H1 (cell line): ENCODE measurements at regions not wholly inside any gene's neighbourhood (a gene's known extent, or its start where the extent isn't known, plus 50 kb on each side); places are given as distances from the start of the nearest gene placed in this dataset.

ENCODE experiments used
- CTCF ChIA-PET: fragments of 300-600 bp; sonication (Branson Sonifier 250); formaldehyde crosslinking; loops from one replicate; lab custom pipeline; 2021; ENCODE audit not compliant: partially characterized antibody; lab: Charles Lee
- POLR2A ChIA-PET: fragments of 300-600 bp; sonication (Branson Sonifier 250); formaldehyde crosslinking; loops from one replicate; lab custom pipeline; 2021; ENCODE audit warnings: inconsistent platforms; ENCODE audit not compliant: partially characterized antibody; lab: Charles Lee
- DNase-seq, 2 experiments: peaks; one replicate each; pipeline versions ENCODE4 v3.0.0 to v3.0.0-alpha.2; 2010 to 2022; ENCODE audit warnings: low spot score in 2 of 2, low read depth in 1 of 2, mixed read lengths in 1 of 2
- FAIRE-seq: peaks from 2 replicates; lab custom pipeline; 2011; peaks lifted over from hg19 to GRCh38; lab: Jason Lieb, UNC
- H2AFZ ChIP-seq: 2 replicates; pipeline ENCODE4 v1.8.1; 2012; ENCODE audit warnings: low read length, inconsistent platforms
- H2AK5ac ChIP-seq: 2 replicates; pipeline ENCODE4 v1.6.1; 2013; ENCODE audit warnings: low read depth, low read length
- H2BK120ac ChIP-seq: replicated peaks from 2 replicates; pipeline ENCODE3; 2013; ENCODE audit warnings: low read depth, low read length, inconsistent platforms
- H2BK12ac ChIP-seq: 2 replicates; pipeline ENCODE4 v1.6.1; 2013; ENCODE audit warnings: low read depth, low read length
- H2BK15ac ChIP-seq: 2 replicates; pipeline ENCODE4 v1.6.1; 2013; ENCODE audit warnings: low read length
- H2BK20ac ChIP-seq: 2 replicates; pipeline ENCODE4 v1.6.1; 2013; ENCODE audit warnings: low read length
- H2BK5ac ChIP-seq: 2 replicates; pipeline ENCODE4 v1.6.1; 2013; ENCODE audit warnings: low read depth, low read length
- H3K14ac ChIP-seq: 2 replicates; pipeline ENCODE4 v1.6.1; 2013; ENCODE audit warnings: inconsistent platforms; ENCODE audit not compliant: insufficient read length
- H3K18ac ChIP-seq: 2 replicates; pipeline ENCODE4 v1.6.1; 2013; ENCODE audit warnings: low read length; ENCODE audit errors: extremely low read depth
- H3K23ac ChIP-seq: 2 replicates; pipeline ENCODE4 v1.6.1; 2013; ENCODE audit warnings: inconsistent platforms; ENCODE audit not compliant: insufficient read length
- H3K23me2 ChIP-seq: 2 replicates; pipeline ENCODE4 v1.6.1; 2013; ENCODE audit warnings: low read depth, low read length
- H3K27ac ChIP-seq: 2 replicates; pipeline ENCODE4 v1.6.1; 2011; ENCODE audit warnings: low read depth, low read length, inconsistent platforms
- H3K27me3 ChIP-seq, 4 experiments: replicated peaks in 1 of 4; 1 replicate in 1 of 4; 2 replicates in 3 of 4; pipeline versions ENCODE4 v1.6.1 to v1.8.1; 2011 to 2013; ENCODE audit warnings: low read length in 3 of 4, mild to moderate bottlenecking in 3 of 4, inconsistent platforms in 2 of 4, mixed read lengths in 2 of 4, moderate library complexity in 1 of 4; ENCODE audit not compliant: control insufficient read depth in 3 of 4, insufficient read depth in 3 of 4; ENCODE audit errors: extremely low read depth in 1 of 4
- H3K36me3 ChIP-seq, 4 experiments: 2 replicates each; pipeline versions ENCODE4 v1.6.1 to v1.8.1; 2011 to 2013; ENCODE audit warnings: mild to moderate bottlenecking in 4 of 4, low read length in 3 of 4, moderate library complexity in 2 of 4, control low read depth in 1 of 4, inconsistent platforms in 1 of 4; ENCODE audit not compliant: insufficient read depth in 4 of 4, control insufficient read depth in 2 of 4
- H3K4ac ChIP-seq: replicated peaks from 2 replicates; pipeline ENCODE3; 2013; ENCODE audit warnings: low read length, low read depth, mixed read lengths, inconsistent platforms; ENCODE audit not compliant: insufficient read length
- H3K4me1 ChIP-seq, 4 experiments: replicated peaks in 1 of 4; 1 replicate in 1 of 4; 2 replicates in 3 of 4; pipeline versions ENCODE4 v1.6.1 to v1.8.1; 2011 to 2013; ENCODE audit warnings: low read length in 3 of 4, inconsistent platforms in 2 of 4, mixed read lengths in 1 of 4; ENCODE audit not compliant: insufficient read depth in 4 of 4, control insufficient read depth in 3 of 4
- H3K4me2 ChIP-seq, 2 experiments: 2 replicates each; pipeline versions ENCODE4 v1.6.1 to v1.8.1; 2011 to 2013; ENCODE audit warnings: low read depth in 2 of 2, low read length in 2 of 2, control low read depth in 1 of 2, inconsistent platforms in 1 of 2, mild to moderate bottlenecking in 1 of 2; ENCODE audit not compliant: insufficient read depth in 1 of 2
- H3K4me3 ChIP-seq, 4 experiments: fragments of 200-600, 300-600 bp in 1 of 4; sonication (generic), shearing (Covaris generic), sonication (Bioruptor Twin) in 1 of 4; 2 replicates each; pipeline versions ENCODE4 v1.5.1 to v1.8.1; 2011 to 2016; ENCODE audit warnings: low read length in 4 of 4, low read depth in 3 of 4, control low read depth in 2 of 4, inconsistent platforms in 2 of 4, mild to moderate bottlenecking in 2 of 4, mixed read lengths in 1 of 4, moderate library complexity in 1 of 4; ENCODE audit not compliant: insufficient read depth in 2 of 4; ENCODE audit errors: extremely low read depth in 1 of 4
- H3K56ac ChIP-seq: replicated peaks from 2 replicates; pipeline ENCODE3; 2013; ENCODE audit warnings: low read depth, mild to moderate bottlenecking, mixed read lengths, low read length, inconsistent platforms; ENCODE audit not compliant: insufficient read length
- H3K79me1 ChIP-seq: 2 replicates; pipeline ENCODE4 v1.6.1; 2013; ENCODE audit warnings: low read depth, low read length, control low read depth
- H3K79me2 ChIP-seq, 2 experiments: 2 replicates each; pipeline versions ENCODE4 v1.6.1 to v1.8.1; 2012 to 2013; ENCODE audit warnings: low read length in 2 of 2, mild to moderate bottlenecking in 2 of 2, inconsistent platforms in 1 of 2; ENCODE audit not compliant: insufficient read depth in 2 of 2, control insufficient read depth in 1 of 2
- H3K9ac ChIP-seq, 4 experiments: replicated peaks in 1 of 4; 1 replicate in 1 of 4; 2 replicates in 3 of 4; pipeline versions ENCODE4 v1.6.1 to v1.8.1; 2011 to 2013; ENCODE audit warnings: low read depth in 3 of 4, low read length in 3 of 4, control low read depth in 2 of 4, mild to moderate bottlenecking in 2 of 4, moderate library complexity in 2 of 4, inconsistent platforms in 1 of 4; ENCODE audit errors: extremely low read depth in 1 of 4
- H3K9me3 ChIP-seq, 2 experiments: 2 replicates each; pipeline versions ENCODE4 v1.6.1 to v1.8.1; 2012 to 2013; ENCODE audit warnings: mild to moderate bottlenecking in 2 of 2, moderate library complexity in 2 of 2, control low read depth in 1 of 2, inconsistent platforms in 1 of 2, low read depth in 1 of 2, low read length in 1 of 2, mixed read lengths in 1 of 2; ENCODE audit not compliant: insufficient read depth in 2 of 2
- H4K20me1 ChIP-seq, 2 experiments: replicated peaks in 1 of 2; 2 replicates each; pipeline versions ENCODE3 to v1.8.1; 2011 to 2013; ENCODE audit warnings: inconsistent platforms in 2 of 2, low read length in 2 of 2, mild to moderate bottlenecking in 1 of 2; ENCODE audit not compliant: insufficient read depth in 2 of 2, control insufficient read depth in 1 of 2
- H4K5ac ChIP-seq: 2 replicates; pipeline ENCODE4 v1.6.1; 2013; ENCODE audit warnings: low read length, low read depth, mixed read lengths, inconsistent platforms; ENCODE audit not compliant: insufficient read length
- H4K8ac ChIP-seq: 2 replicates; pipeline ENCODE4 v1.8.0; 2013; ENCODE audit warnings: mild to moderate bottlenecking, moderate library complexity, low read length, inconsistent platforms; ENCODE audit not compliant: insufficient read depth; ENCODE audit errors: extremely low read depth
- H4K91ac ChIP-seq: replicated peaks from 2 replicates; pipeline ENCODE3; 2013; ENCODE audit warnings: low read length, mixed read lengths, inconsistent platforms; ENCODE audit not compliant: insufficient read length
- CHD1 ChIP-seq: IDR thresholded peaks from 2 replicates; pipeline ENCODE4 v1.6.1; 2012; ENCODE audit warnings: low read depth, low read length, improper control_type of control experiment
- EGR1 ChIP-seq: IDR thresholded peaks from 2 replicates; pipeline ENCODE4 v1.6.1; 2011; ENCODE audit warnings: low read depth, low read length, borderline replicate concordance
- HDAC2 ChIP-seq, 2 experiments: fragments of 300-600 bp in 1 of 2; sonication (generic) in 1 of 2; IDR thresholded peaks; 2 replicates each; pipeline ENCODE4 v1.6.1; 2011 to 2012; ENCODE audit warnings: low read depth in 2 of 2, low read length in 2 of 2, mild to moderate bottlenecking in 2 of 2, moderate library complexity in 2 of 2, borderline replicate concordance in 1 of 2, inconsistent platforms in 1 of 2
- KDM1A ChIP-seq: fragments of 200-600, 300-600 bp; sonication (generic); IDR thresholded peaks from 2 replicates; pipeline ENCODE4 v1.7.1; 2016; ENCODE audit warnings: mild to moderate bottlenecking, low read length, borderline replicate concordance
- SIRT6 ChIP-seq: IDR thresholded peaks from one replicate; pipeline ENCODE4 v1.7.1; 2012; ENCODE audit warnings: low read length, inconsistent platforms
- WGBS, 2 experiments: shearing (Covaris generic) in 1 of 2; methylation state at CpG; one replicate each; pipeline versions ENCODE4 v1.1.6 to v1.1.7; 2013 to 2015; ENCODE audit warnings: low lambda C conversion rate in 2 of 2, mixed read lengths in 2 of 2, inconsistent platforms in 1 of 2, low coverage in 1 of 2, missing lambda C conversion rate in 1 of 2; ENCODE audit not compliant: insufficient replicate concordance in 2 of 2, insufficient coverage in 1 of 2, insufficient read length in 1 of 2; ENCODE audit errors: extremely low coverage in 1 of 2, missing lambda C conversion rate in 1 of 2; 5-methylcytosine and 5-hydroxymethylcytosine counted together

- no peaks in the 10 kb centered on the region for H4K20me1 ChIP-seq
- no peak for FAIRE-seq
- H3K27ac ChIP-seq = no peak overlapping the region
- no peaks in the 10 kb centered on the region for H3K79me1 ChIP-seq
- no peak overlapping the region for H4K91ac ChIP-seq
- 86% methylated on average over 11 of the region's 11 CpGs; no CpG with 5 or more reads in 1 of the 2 experiments for WGBS, 2 experiments
- H2AFZ ChIP-seq = no peak overlapping the region
- peaks cover 0 to 4% (median 2%) of the 10 kb centered on the region in 4 experiments; a peak in 3 of 7 replicates for H3K4me1 ChIP-seq
- H3K4me3 ChIP-seq = no peak overlapping the region
- H2AK5ac ChIP-seq = no peak overlapping the region
- H2BK12ac ChIP-seq = no peak overlapping the region
- DNase-seq = no peak
- H3K79me2 ChIP-seq = no peaks in the 10 kb centered on the region
- no peak overlapping the region for H2BK15ac ChIP-seq
- H4K5ac ChIP-seq = no peak overlapping the region
- no peak overlapping the region for H3K18ac ChIP-seq
- H3K4ac ChIP-seq = no peak overlapping the region
- no peak overlapping the region for H2BK20ac ChIP-seq
- H3K27me3 ChIP-seq = no peaks in the 10 kb centered on the region
- no peak overlapping the region for H3K23ac ChIP-seq
- ChIA-PET POLR2A (interaction anchor here (1.3 kb wide), 1 partner anchor 88 kb away, joined by 4 read pairs; no protein-coding TSS in a partner anchor), CTCF (interaction anchor here (0.6 to 1.3 kb wide), 4 partner anchors 9 to 226 kb away, joined by 3 to 4 read pairs (median 4); no protein-coding TSS in a partner anchor)
- H2BK120ac ChIP-seq = no peak overlapping the region
- no peak overlapping the region for H3K4me2 ChIP-seq
- no peak overlapping the region; the same call in 1 of the 2 replicates for H4K8ac ChIP-seq
- H3K14ac ChIP-seq = no peak overlapping the region
- TF ChIP-seq HDAC2 (IDR thresholded peaks at IDR 0.05; ENCODE audit: borderline replicate concordance in 1 of 2, low read depth in 2 of 2, low read length in 2 of 2) = no peak
- TF ChIP-seq SIRT6 = no peak
- TF ChIP-seq CHD1 = no peak
- no peak for TF ChIP-seq EGR1
- no peak for TF ChIP-seq KDM1A
- no peaks in the 10 kb centered on the region for H3K23me2 ChIP-seq
- H3K9me3 ChIP-seq = no peaks in the 10 kb centered on the region
- H2BK5ac ChIP-seq = no peak overlapping the region
- H3K56ac ChIP-seq = no peak overlapping the region
- H3K9ac ChIP-seq = no peak overlapping the region
- no peaks in the 10 kb centered on the region for H3K36me3 ChIP-seq
Measured at GRCh38 chr16:14374451-14375131, 255.5 kb downstream of the PARN start.
